GM21515 (cell line): ENCODE measurements at regions not wholly inside any gene's neighbourhood (a gene's known extent, or its start where the extent isn't known, plus 50 kb on each side); places are given as distances from the start of the nearest gene placed in this dataset.
"Not testable (repeated sequence)": the region's sequence is repeated elsewhere in the genome, so short reads cannot be mapped to it uniquely, and the experiment has no call there.

Experiments used
- ATAC-seq: cut with Tn5 transposase; IDR thresholded peaks from one replicate; pipeline ENCODE4 v1.9.1; 2021; ENCODE audit not compliant: unreplicated experiment

DNA sequence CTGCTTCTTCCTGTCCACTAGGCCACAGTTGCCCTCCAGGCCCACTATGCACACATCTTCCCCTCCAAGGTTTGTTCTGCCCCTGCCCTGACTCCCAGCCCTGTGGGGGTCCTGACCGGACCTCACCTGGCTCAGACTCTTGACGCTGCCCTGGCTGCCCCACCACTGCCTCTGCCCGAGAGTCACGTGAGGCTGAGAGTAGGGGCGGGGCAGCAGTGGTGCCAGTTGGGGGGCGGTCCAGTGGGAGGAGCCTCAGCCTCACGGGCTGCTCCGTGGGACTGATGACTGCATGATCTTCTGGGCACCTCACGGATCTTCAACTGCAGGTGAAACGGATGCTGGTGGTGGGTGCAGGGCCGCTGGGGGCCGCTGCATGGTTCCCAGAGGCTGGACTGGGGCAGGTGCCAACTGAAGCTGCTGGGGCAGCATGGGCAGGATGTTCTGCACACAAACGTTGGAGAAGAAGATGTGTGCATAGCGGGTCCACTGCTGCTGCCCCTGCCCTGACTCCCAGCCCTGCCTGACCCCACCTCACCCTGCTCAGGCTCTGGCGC, 77.6 kb downstream of the HHIPL2 start:
- ATAC-seq: not testable (repeated sequence)

DNA sequence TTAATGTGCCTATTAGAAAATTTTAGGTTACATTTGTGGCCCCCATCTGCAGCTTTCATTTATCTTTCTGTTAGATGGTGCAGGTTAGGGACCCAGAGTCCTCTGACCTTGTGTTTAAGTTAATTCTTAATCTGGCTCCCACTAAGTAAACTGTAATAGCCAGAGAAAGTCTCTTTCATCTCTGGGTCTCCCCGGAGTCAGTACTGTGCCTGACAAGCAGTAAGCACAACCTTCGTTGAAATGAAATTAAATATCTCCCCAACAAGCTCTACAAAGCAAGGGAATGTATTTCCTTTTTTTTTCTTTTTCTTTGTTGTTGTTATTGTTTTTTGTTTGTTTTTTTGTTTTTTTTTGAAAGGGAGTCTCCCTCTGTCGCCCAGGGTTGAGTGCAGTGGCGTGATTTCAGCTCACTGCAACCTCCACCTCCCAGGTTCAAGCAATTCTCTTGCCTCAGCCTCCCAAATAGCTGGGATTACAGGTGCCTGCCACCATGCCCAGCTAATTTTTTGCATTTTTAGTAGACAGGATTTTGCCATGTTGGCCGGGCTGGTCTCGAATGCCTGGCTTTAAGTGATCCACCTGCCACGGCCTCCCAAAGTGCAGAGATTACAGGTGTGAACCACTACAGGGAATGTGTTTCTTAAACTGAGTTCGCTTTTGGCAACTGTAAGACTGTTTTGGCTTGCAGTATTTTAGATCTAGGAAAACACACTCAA, 81.6 kb downstream of the HHIPL2 start:
- no peak for ATAC-seq

DNA sequence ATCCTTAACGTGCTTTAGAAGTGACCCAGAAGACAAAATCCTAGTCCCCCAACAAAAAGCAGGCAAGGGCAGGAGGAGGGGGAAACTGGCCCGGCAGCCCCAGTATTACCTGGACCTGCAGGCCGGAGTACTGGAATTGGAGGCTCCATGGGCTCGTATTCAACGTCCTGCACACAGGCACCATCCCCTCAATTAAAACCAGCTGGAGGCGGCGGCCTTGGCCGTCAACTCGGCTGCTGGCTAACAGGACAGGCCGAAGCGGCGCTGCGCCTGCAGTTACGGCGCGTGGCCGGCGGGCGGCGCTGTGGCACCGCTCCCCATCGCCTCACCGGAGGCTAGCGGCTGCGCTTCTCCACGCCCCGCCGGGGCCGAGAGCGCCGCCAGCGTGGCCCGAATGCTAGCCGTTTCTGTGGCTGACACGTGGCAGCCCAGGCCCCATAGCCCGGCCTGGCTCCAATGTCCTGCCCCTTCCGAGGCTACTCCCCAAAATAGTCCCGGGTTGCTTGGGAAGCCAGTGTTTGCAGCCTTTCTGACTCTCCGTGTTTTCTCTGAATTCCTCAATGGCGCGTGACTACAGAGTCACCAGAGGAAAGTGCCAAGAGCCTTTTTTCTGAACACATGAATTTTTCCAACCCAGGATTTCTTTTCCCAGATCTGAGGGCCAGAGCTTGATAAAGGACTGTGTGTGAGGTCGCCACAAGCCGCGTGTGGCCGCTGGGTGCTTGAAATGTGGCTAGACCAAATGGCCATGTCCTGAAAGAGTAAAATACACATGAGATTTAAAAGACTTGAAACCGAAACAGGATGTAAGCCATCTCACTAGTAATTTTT, 82.5 kb downstream of the HHIPL2 start:
- peak; percentile 94 for ATAC-seq

DNA sequence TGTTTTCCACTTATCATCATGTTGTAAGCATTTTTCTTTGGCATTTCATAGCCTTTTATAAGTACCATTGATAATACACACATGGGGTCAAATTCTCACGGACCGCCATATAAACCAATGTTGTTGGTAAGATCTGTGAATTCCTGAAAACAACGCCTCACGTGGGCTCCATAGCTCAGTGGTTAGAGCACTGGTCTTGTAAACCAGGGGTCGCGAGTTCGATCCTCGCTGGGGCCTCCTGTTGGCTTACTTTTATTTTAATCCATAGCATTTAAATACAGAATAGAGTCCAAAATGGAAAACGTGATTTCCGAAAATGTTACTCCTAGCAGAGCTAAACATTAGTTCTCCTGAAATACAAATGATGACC, 83.1 kb downstream of the HHIPL2 start:
- peak; percentile 27 for ATAC-seq

DNA sequence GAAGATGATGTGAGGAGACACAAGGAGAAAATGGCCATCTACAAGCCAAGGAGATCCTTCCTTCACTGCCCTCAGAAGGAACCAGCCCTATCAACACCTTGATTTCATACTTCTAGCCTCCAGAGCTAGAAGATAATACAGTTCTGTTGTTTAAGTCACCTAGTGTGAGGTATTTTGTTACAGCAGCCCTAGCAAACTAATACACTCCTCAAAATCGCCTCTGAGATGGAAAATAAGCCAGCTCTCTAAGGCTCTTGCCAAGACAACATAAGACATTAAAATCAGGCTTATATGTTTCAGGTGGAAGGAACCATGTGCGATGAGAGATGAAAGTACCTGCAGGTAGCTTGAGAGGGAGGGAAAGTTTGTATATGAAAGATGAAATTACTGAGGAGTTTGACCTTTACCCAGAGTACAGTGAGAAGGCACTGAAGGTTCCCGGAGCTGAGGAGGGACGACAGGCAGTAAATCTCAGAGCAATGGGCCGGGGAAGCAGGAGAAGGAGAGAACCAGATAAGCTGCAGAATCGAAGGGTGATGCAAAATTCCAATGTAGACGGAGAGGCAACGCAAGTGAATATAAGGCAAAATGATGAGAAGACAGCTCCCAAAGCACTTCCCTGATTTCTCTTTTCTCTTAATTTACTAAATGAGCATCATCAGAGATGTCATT, 84.7 kb downstream of the HHIPL2 start:
- no peak for ATAC-seq

DNA sequence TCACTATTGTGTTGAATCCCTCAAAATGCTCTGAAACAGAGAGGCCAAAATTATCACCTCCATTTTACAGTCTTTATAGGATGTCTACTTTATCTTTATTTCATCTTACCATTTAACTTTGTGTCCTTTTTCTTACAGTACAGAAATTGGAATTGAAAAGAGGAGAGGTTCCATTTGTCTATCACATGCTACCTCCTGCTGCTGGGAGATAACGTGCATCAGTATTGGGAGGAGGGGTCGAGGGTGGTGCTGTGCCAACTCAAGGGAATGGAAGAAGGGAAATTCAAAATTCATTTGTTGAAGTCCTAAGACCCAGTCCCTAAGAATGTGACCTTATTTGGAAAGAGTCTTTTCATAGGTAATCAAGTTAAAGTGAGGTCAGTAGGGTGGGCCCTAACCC, 85.3 kb downstream of the HHIPL2 start:
- ATAC-seq: no peak

DNA sequence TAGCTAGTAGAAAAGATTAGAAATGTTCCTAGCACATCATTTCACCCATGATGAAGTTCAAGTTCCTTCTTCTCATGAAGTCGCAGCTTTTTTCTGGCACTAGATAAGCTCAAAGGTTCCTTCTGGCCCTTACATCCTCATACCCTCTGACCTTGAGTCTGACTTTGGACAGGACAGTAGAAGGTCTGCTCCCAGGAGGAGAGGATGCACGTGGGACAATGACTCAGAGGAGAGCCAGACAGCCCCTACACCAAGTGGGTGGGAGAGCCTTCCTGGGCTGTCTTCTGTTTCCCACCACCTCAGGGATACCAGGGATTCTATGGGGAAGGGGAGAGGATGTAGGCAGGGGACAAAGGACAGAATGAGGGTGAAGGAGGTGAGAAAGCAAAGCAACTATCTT, 86.0 kb downstream of the HHIPL2 start:
- no peak for ATAC-seq

DNA sequence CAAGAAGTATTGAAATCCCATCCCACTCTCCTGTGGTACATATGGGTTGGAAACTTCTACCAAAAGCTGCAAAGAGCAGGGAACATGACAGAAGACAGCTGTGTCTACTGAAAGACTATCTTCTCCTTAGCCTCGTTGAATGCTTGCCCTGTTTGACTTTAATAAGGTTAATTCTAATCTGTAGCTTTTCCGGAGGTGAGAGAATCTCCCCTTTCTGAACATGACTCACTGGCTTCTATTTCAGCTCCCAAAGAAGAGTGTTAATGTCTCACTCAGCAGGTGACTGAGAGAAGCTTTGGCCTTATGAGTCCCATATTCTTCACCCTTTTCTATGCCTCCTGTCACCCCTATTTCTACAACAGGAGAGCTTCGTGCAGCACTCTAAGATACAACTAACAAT, 88.3 kb downstream of the HHIPL2 start:
- no peak for ATAC-seq

DNA sequence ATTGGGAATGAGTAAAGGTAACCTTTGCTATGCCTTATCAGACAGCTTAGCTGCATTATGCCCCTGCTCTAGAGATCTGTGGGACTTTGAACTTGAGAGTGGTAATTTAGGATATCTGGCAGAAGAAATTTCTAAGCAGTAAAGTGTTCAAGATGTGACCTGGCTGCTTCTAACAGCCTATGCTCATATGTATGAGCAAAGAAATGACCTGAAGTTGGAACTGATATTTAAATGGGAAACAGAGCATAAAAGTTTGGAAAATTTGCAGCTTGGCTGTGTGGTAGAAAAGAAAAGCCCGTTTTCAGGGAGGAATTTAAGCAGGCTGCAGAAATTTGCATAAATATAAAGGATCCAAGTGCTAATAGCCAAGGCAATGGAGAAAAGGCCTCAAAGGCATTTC, 90.4 kb downstream of the HHIPL2 start:
- ATAC-seq: no peak

DNA sequence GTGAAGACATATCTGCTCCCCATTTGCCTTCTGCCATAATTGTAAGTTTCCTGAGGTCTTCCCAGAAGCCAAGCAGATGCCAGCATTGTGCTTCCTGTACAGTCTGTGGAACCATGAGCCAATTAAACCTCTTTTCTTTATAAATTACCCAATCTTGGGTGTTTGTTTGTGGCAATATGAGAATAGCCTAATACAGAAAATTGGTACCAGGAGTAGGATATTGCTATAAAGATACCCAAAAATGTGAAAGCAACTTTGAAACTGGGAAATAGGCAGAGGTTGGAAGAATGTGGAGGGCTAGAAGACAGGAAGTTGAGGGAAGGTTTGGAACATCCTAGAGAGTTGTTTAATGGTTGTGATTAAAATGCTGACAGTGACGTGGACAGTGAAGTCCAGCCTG, 90.8 kb downstream of the HHIPL2 start:
- ATAC-seq: no peak

DNA sequence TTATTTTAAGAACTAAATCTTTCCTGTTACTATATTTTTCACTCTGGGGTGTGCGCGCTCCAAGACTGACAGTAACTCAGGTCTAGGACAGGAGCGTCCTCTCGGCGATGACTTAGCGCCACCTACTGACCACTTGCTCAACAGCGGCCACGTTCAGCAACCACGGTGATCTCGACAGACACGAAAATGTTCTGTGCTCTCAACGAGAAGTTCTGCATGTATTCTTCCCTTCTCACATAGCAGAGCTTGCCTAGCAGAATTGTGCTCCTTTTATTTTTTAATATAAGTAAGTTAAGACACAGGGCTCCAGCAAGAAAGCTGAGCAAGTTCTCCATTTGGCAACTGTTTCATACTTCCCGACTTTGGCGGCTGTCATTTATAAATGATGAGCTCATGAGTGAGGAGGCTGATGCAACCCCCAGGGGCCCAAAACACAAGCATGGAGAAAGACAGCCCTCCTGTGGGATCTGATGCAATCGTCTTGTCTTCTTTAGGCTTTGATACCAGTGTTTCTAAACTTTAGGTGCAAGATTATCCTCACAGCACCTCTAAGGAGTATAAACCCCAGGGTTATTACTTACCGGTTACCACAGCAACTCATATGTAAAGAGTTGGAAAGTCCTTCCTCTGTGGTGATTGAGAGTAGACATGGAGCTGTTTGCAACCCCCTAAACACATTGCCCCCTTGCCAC, 92.6 kb downstream of the HHIPL2 start:
- ATAC-seq: peak; percentile 99

DNA sequence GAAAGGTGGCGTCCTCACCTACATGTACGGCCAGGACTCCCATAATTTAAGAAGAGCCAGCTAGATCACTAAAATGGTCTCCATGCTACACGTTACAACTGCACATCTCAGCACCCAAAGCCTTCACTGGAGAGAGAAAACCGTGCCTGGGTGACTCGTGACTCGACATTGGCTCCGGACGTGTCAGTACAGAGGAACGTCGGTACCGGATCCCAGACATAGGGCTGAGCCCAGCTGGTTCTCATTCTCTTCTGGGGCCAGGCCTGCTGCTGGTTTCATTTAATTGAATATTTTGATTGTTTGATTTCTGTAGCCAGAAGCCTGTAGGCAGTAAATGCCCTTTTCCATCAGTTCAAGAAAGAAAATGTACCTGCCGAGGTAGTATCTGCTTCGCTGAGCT, 93.1 kb downstream of the HHIPL2 start:
- ATAC-seq: no peak

DNA sequence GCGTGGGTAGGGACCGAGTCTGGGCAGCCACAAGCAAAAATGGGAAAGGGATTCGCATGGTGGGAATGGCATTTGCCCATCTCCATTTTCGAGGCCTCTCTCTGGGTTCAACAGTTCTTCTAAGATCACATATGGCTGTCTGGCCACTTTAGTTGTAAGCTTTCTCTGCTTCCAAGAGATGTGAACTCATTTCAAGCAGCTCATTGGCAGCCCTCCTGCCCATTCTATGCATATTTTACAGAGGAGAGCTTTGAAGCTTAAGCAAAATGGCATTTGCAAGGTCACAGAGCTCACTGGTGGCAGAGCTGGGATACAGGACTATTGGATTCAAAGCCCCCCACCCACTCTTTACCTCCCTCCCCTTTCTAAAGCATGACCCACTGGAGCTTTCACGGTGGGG, 93.7 kb downstream of the HHIPL2 start:
- ATAC-seq: no peak

DNA sequence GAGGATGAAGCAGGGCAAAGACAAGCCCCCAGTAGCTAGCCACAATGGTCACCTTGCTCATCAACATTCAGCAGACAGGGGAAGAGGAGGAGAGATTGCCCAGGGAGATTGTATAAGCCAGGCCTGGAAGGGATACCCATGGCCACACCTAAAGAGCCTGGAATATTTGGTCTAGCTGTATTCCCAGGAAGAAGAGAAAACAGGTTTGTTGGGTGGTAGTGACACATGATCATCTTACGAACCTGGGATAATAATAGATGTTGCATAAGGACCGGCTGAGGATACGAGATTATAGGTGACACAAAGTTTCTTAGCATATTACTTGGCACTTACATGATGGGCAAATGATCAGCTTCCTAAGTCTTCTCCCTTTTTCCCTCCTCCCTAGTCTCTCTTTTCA, 95.9 kb downstream of the HHIPL2 start:
- no peak for ATAC-seq

DNA sequence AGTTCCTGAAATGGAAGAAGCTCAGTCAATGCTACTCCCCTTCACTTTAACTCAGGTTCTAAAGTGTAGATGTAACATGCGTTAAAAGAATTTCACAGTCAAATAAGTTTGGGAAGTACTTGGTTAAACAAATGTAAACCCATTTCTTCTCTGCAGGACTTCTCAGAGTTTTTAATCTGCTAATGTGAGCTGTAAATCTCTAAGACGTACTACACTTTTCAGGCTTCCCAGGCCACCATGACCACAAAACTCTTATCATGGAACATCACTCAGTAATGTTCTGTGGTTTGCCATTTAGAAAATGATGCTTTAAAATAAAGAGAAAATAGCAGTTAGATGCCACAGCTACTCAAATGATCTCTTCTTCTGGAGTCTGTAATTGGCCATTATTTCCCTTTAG, 104.3 kb downstream of the HHIPL2 start:
- no peak for ATAC-seq

DNA sequence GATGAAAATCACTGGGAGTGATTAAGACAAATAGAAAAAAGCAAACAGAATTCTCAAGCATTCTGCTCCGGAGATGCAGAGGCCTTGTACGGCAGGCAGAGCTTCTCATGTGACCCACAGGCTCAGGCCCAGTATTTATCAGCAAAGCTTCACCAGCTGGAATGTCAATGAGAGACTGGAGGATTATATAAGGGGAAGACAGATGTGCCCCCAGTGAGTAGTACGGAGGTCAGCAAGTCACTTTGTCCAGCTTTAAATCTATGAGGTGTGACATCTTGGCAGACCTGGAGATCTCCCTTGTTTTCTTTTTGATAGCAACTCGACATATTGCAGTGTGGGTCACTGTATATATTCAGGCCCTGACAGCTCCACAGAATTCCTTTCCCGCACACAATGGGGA, 106.8 kb downstream of the HHIPL2 start:
- no peak for ATAC-seq

DNA sequence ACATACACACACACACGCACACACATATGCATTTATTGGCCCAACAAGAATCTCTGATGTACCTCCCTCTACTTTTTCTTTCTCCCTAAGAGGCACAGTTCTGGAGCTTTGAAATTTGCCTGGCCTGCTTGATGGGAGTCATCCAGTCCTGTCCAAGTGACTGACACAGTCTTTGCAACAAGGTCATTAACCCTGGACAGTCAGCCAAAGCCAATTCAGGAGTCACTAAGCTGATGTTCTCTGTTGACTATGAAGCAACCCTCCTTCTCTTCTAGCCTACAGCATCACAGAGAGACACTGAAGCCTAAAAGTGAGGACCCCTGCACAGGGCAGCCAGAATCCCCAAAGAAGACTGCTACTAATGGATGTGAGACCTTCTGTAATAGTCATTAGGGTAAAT, 123.1 kb downstream of the HHIPL2 start:
- no peak for ATAC-seq

DNA sequence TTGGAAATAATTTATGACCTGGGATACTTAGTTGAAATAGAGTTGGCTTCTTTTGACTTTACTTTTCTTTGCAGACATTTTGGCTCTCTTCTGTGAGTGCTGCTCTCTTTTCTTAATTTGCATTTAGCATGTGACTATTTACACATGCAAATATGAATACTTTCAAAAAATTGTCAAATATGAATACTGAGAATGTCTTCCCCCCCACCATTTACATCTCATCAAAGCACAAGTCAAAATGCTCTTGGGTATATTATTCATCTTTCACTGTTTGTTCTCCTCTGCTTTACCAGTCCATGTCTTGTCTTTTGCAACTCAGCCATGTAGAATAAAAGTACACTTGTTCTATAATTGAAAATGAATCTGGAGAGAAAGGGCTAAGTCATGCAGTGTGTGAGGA, 126.5 kb downstream of the HHIPL2 start:
- ATAC-seq: no peak

DNA sequence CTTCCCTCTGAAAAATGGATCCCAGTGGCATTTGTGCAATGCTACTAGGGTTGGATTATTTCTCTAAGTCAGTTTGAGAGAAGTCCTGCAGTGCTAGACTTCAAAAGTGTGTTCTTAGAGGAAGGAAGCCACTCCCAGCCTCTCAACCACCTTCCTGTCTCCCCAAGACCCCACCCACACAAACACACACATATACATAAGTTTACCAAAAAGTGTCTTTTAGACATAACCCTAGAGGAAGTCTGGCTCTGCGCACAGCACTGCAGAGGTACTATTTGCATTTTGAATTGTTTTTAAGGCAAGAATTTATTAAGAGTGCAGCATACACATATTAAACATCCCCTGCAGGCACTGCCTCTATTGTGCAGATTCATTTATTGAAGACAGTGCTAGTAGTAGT, 127.3 kb downstream of the HHIPL2 start:
- ATAC-seq: no peak

DNA sequence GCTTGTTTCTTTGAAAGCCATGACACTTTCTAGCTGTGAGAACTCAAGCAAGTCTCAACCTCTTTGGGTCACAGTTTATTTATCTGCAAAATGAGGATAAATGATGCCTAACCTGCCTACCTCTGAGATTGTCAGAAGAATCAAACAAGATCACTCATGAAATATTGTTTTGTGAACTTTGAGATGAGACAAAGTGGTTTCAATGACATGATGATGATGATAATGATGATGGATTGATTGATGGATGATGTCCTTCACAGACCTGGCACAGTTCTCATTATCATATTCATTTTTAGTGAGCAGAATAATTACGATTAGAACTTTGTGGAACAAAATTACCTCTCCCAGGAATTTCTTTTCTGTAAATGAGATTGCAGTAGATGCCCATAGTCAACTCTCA, 129.2 kb downstream of the HHIPL2 start:
- no peak for ATAC-seq

DNA sequence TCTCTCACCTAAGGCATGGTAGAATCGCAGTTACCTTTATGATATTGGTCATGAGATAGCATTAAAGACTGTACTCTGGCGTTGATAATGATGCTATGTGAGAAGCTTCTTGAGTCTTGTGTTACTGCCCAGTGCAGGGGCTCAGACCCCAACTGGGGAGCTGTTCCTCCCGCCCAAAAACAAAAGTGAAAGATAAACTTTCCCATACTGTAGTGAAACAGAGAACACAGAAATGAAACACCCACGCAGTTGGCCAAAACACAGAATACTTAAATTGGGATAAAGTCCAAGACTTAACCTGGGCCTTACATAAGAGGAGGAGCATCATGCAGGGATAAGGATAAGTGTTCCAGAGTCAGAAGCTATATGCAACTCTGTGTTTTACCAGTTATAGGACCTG, 130.6 kb downstream of the HHIPL2 start:
- ATAC-seq: no peak
